ENCODE measurements at regions not wholly inside any gene's neighbourhood (a gene's known extent, or its start where the extent isn't known, plus 50 kb on each side); places are given as distances from the start of the nearest gene placed in this dataset.

DNA sequence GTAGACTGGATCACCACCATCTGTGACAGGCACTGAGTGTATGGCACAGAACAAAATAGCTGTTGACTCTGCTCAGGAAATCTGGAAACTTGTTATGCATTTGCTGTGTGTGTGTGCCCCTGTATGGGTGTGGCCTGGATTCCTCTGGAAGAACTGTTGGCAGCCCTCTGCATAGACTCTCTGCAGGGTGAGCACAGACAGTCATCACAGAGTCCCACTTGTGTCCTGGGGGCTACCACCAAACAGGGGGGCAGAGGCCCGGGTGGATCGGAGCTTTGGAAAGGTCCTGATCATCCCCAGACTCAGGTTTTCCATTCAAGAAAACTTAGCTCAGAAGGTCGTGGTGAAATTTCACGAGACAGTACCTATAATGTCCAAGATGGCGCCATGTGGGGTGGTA lies 258.6 kb downstream of the SOX11 start:
- Histone ChIP-seq H2AFZ (ENCODE audit: low read depth) (no peak overlapping the region), H3K9ac (no peak overlapping the region), H3F3A (replicated peaks; ENCODE audit: insufficient read depth) (no peaks in the 10 kb centered on the region), H3K9me3 (no peaks in the 10 kb centered on the region), H3K4me2 (no peak overlapping the region), H3K9me2 (no peaks in the 10 kb centered on the region), H3K27me3 (ENCODE audit: insufficient read depth) (no peaks in the 10 kb centered on the region), H3K36me3 (replicated peaks in 1 of 2; ENCODE audit: control insufficient read depth in 1 of 2, insufficient read depth in 2 of 2, low read length in 1 of 2) (no peaks in the 10 kb centered on the region), H3K4me1 (ENCODE audit: control insufficient read depth in 1 of 2, insufficient read depth in 2 of 2, low read depth in 1 of 2, low read length in 1 of 2) (no peaks in the 10 kb centered on the region), H3K4me3 (ENCODE audit: low read depth in 2 of 2, low read length in 1 of 2) (no peak overlapping the region), H3K79me2 (ENCODE audit: insufficient read depth) (no peaks in the 10 kb centered on the region), H3K27ac (ENCODE audit: low read depth in 2 of 2, low read length in 1 of 2) (no peak overlapping the region), H4K20me1 (ENCODE audit: insufficient read depth) (no peaks in the 10 kb centered on the region)
- ChIA-PET POLR2A (no interaction called here), CTCF (interaction anchor here (1.5 kb wide), 1 partner anchor 25 kb away, joined by 3 read pairs; no protein-coding TSS in a partner anchor)
- no peak for DNase-seq
- TF ChIP-seq NFIC (IDR thresholded peaks at IDR 0.05; ENCODE audit: borderline replicate concordance) (no peak), FOSL2 (IDR thresholded peaks at IDR 0.05; ENCODE audit: borderline replicate concordance, low read depth) (no peak), TAF1 (IDR thresholded peaks at IDR 0.05; ENCODE audit: borderline replicate concordance, low read depth, low read length) (no peak)
- TF ChIP-seq, protein P1, sequence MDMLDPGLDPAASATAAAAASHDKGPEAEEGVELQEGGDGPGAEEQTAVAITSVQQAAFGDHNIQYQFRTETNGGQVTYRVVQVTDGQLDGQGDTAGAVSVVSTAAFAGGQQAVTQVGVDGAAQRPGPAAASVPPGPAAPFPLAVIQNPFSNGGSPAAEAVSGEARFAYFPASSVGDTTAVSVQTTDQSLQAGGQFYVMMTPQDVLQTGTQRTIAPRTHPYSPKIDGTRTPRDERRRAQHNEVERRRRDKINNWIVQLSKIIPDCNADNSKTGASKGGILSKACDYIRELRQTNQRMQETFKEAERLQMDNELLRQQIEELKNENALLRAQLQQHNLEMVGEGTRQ (IDR thresholded peaks at IDR 0.05; ENCODE audit: borderline replicate concordance, low read depth, low read length), result no peak
- TF ChIP-seq, protein P2, sequence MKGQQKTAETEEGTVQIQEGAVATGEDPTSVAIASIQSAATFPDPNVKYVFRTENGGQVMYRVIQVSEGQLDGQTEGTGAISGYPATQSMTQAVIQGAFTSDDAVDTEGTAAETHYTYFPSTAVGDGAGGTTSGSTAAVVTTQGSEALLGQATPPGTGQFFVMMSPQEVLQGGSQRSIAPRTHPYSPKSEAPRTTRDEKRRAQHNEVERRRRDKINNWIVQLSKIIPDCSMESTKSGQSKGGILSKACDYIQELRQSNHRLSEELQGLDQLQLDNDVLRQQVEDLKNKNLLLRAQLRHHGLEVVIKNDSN (IDR thresholded peaks at IDR 0.05; ENCODE audit: borderline replicate concordance, low read depth), result no peak
- 36% methylated on average over 5 of the region's 5 CpGs for WGBS (ENCODE audit: low lambda C conversion rate)

DNA sequence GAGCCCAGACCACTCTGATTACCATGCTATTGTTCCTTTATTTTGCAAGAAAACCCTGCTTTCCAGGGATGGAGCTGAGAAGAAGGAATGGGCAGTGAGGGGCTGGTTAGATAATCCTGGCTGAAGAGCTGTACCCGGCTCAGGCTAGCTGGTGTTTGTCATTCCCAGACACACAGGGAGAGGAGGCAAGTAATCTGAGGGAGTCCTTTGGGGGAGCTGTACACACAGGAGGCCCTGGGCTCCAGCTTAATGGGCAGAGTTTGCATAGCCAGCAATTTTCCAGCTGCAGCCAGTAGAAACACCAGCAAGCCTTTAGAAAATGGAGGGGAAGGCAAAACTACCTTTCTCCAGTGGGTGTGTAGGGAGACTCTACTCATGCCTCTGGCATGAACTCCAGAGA lies 259.3 kb downstream of the SOX11 start:
- Histone ChIP-seq H3K79me2 (ENCODE audit: insufficient read depth) (no peaks in the 10 kb centered on the region), H3K4me2 (no peak overlapping the region), H4K20me1 (ENCODE audit: insufficient read depth) (no peaks in the 10 kb centered on the region), H3K27ac (ENCODE audit: low read depth in 2 of 2, low read length in 1 of 2) (no peak overlapping the region), H3K27me3 (ENCODE audit: insufficient read depth) (no peaks in the 10 kb centered on the region), H3K9me2 (no peaks in the 10 kb centered on the region), H3K4me1 (ENCODE audit: control insufficient read depth in 1 of 2, insufficient read depth in 2 of 2, low read depth in 1 of 2, low read length in 1 of 2) (no peaks in the 10 kb centered on the region), H3K36me3 (replicated peaks in 1 of 2; ENCODE audit: control insufficient read depth in 1 of 2, insufficient read depth in 2 of 2, low read length in 1 of 2) (no peaks in the 10 kb centered on the region), H3K9ac (no peak overlapping the region), H2AFZ (ENCODE audit: low read depth) (no peak overlapping the region), H3K4me3 (ENCODE audit: low read depth in 2 of 2, low read length in 1 of 2) (no peak overlapping the region), H3F3A (replicated peaks; ENCODE audit: insufficient read depth) (no peaks in the 10 kb centered on the region), H3K9me3 (no peaks in the 10 kb centered on the region)
- DNase-seq, result no peak
- POLR2A ChIA-PET, result no interaction called here
- 33% methylated on average over 1 of the region's 1 CpG for WGBS (ENCODE audit: low lambda C conversion rate)
- TF ChIP-seq TEAD4 (IDR thresholded peaks at IDR 0.05; ENCODE audit: borderline replicate concordance, insufficient read depth) (no peak), NFIC (IDR thresholded peaks at IDR 0.05; ENCODE audit: borderline replicate concordance) (no peak), RFX5 (IDR thresholded peaks at IDR 0.05; ENCODE audit: low read length) (no peak), POLR2AphosphoS5 (IDR thresholded peaks at IDR 0.05; ENCODE audit: low read depth, low read length) (no peak)
- TF ChIP-seq, protein P3, sequence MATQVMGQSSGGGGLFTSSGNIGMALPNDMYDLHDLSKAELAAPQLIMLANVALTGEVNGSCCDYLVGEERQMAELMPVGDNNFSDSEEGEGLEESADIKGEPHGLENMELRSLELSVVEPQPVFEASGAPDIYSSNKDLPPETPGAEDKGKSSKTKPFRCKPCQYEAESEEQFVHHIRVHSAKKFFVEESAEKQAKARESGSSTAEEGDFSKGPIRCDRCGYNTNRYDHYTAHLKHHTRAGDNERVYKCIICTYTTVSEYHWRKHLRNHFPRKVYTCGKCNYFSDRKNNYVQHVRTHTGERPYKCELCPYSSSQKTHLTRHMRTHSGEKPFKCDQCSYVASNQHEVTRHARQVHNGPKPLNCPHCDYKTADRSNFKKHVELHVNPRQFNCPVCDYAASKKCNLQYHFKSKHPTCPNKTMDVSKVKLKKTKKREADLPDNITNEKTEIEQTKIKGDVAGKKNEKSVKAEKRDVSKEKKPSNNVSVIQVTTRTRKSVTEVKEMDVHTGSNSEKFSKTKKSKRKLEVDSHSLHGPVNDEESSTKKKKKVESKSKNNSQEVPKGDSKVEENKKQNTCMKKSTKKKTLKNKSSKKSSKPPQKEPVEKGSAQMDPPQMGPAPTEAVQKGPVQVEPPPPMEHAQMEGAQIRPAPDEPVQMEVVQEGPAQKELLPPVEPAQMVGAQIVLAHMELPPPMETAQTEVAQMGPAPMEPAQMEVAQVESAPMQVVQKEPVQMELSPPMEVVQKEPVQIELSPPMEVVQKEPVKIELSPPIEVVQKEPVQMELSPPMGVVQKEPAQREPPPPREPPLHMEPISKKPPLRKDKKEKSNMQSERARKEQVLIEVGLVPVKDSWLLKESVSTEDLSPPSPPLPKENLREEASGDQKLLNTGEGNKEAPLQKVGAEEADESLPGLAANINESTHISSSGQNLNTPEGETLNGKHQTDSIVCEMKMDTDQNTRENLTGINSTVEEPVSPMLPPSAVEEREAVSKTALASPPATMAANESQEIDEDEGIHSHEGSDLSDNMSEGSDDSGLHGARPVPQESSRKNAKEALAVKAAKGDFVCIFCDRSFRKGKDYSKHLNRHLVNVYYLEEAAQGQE (IDR thresholded peaks at IDR 0.05; ENCODE audit: low read depth, low read length), result no peak
- TF ChIP-seq, protein P4, sequence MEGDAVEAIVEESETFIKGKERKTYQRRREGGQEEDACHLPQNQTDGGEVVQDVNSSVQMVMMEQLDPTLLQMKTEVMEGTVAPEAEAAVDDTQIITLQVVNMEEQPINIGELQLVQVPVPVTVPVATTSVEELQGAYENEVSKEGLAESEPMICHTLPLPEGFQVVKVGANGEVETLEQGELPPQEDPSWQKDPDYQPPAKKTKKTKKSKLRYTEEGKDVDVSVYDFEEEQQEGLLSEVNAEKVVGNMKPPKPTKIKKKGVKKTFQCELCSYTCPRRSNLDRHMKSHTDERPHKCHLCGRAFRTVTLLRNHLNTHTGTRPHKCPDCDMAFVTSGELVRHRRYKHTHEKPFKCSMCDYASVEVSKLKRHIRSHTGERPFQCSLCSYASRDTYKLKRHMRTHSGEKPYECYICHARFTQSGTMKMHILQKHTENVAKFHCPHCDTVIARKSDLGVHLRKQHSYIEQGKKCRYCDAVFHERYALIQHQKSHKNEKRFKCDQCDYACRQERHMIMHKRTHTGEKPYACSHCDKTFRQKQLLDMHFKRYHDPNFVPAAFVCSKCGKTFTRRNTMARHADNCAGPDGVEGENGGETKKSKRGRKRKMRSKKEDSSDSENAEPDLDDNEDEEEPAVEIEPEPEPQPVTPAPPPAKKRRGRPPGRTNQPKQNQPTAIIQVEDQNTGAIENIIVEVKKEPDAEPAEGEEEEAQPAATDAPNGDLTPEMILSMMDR (IDR thresholded peaks at IDR 0.05), result no peak
- TF ChIP-seq, protein P5, sequence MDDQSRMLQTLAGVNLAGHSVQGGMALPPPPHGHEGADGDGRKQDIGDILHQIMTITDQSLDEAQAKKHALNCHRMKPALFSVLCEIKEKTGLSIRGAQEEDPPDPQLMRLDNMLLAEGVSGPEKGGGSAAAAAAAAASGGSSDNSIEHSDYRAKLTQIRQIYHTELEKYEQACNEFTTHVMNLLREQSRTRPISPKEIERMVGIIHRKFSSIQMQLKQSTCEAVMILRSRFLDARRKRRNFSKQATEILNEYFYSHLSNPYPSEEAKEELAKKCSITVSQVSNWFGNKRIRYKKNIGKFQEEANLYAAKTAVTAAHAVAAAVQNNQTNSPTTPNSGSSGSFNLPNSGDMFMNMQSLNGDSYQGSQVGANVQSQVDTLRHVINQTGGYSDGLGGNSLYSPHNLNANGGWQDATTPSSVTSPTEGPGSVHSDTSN (IDR thresholded peaks at IDR 0.05), result no peak
- CTCF ChIA-PET, result interaction anchor here (0.9 to 1.5 kb wide), 3 partner anchors 24 to 30 kb away, joined by 3 to 4 read pairs (median 3); no protein-coding TSS in a partner anchor

Measured in SK-N-SH (cell line).